AG09309 (cell line): ENCODE measurements at regions not wholly inside any gene's neighbourhood (a gene's known extent, or its start where the extent isn't known, plus 50 kb on each side); places are given as distances from the start of the nearest gene placed in this dataset.

Experiments used
- DNase-seq: peaks from one replicate; pipeline ENCODE4 v3.0.0-alpha.2; 2010; ENCODE audit warnings: low read depth
- H3K4me3 ChIP-seq: 2 replicates; pipeline ENCODE4 v1.5.1; 2011; ENCODE audit warnings: mild to moderate bottlenecking, low read depth, low read length, moderate library complexity; ENCODE audit not compliant: control insufficient read depth
- TF ChIP-seq, protein P1 (sequence below): IDR thresholded peaks from 2 replicates; pipeline ENCODE4 v1.5.1; 2011; ENCODE audit warnings: mild to moderate bottlenecking, low read depth, low read length, inconsistent platforms; ENCODE audit not compliant: insufficient read depth, control insufficient read depth; ENCODE audit errors: missing control alignments

DNA sequence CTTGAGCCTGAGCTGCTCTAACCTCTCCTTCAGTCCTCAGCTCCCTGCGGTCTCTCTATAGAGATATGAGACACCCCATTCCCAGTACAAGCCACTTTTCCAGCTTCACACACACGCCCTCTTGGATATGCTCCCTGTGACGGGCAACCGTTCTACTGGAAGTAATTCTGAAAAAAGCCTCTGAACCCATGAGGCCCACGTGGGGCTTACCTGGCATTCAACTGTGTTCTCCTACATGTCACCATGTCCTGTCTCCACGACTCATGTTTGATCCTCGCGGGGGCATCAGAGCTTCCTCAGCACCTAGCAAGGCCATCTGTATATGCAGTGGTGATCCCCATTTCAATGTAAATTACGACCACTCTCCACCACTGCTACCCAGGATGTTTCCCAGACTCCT, 69.2 kb upstream of the DUSP22 start:
- no peak overlapping the region for H3K4me3 ChIP-seq
- TF ChIP-seq, protein P1, sequence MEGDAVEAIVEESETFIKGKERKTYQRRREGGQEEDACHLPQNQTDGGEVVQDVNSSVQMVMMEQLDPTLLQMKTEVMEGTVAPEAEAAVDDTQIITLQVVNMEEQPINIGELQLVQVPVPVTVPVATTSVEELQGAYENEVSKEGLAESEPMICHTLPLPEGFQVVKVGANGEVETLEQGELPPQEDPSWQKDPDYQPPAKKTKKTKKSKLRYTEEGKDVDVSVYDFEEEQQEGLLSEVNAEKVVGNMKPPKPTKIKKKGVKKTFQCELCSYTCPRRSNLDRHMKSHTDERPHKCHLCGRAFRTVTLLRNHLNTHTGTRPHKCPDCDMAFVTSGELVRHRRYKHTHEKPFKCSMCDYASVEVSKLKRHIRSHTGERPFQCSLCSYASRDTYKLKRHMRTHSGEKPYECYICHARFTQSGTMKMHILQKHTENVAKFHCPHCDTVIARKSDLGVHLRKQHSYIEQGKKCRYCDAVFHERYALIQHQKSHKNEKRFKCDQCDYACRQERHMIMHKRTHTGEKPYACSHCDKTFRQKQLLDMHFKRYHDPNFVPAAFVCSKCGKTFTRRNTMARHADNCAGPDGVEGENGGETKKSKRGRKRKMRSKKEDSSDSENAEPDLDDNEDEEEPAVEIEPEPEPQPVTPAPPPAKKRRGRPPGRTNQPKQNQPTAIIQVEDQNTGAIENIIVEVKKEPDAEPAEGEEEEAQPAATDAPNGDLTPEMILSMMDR, result no peak
- DNase-seq, result no peak

GRCh38 chr6:223763-224162, 68.5 kb upstream of the DUSP22 start:
- no peak overlapping the region for H3K4me3 ChIP-seq
- DNase-seq, result no peak
- TF ChIP-seq, protein P1, result no peak

DNA sequence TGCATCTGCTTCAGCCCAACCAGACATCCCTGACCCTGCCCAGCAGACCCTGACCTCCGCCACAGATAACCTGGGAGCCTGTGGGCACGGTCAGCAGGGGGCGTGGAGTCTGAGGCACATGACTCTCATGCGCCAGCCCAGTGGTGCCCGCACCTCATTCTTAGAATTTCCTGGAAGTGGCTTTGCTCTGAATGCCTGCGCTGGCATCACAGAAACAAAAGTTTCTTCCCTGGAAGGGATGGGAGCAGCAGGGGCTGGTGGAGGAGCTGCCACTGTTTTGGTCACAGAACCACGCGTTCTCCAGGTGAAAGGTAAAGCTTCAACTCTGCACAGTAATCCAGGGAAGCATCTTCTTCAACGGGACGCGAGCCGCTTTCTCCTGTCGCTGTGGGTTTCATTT, 67.9 kb upstream of the DUSP22 start:
- no peak overlapping the region for H3K4me3 ChIP-seq
- no peak for DNase-seq
- TF ChIP-seq, protein P1, result no peak

GRCh38 chr6:225121-225721, 67.1 kb upstream of the DUSP22 start:
- DNase-seq, result no peak
- no peak overlapping the region for H3K4me3 ChIP-seq
- TF ChIP-seq, protein P1, result no peak

GRCh38 chr6:225907-226306, 66.4 kb upstream of the DUSP22 start:
- TF ChIP-seq, protein P1, result no peak
- DNase-seq, result no peak
- no peak overlapping the region for H3K4me3 ChIP-seq

- DNase-seq, result no peak
- TF ChIP-seq, protein P1, result no peak
Measured at GRCh38 chr6:226516-227073, 65.7 kb upstream of the DUSP22 start.

GRCh38 chr6:227074-227782, 65.1 kb upstream of the DUSP22 start:
- TF ChIP-seq, protein P1, result no peak
- DNase-seq, result no peak
- no peak overlapping the region for H3K4me3 ChIP-seq

More at GRCh38 chr6:226516-227073, 65.7 kb upstream of the DUSP22 start:
- H3K4me3 ChIP-seq, result no peak overlapping the region
